GM12873 (cell line): ENCODE measurements at regions not wholly inside any gene's neighbourhood (a gene's known extent, or its start where the extent isn't known, plus 50 kb on each side); places are given as distances from the start of the nearest gene placed in this dataset.

Experiments used
- TF ChIP-seq, protein P1 (sequence below): IDR thresholded peaks from 2 replicates; pipeline ENCODE4 v1.5.1; 2012; ENCODE audit warnings: low read depth, mild to moderate bottlenecking, moderate library complexity, low read length, control low read depth; ENCODE audit not compliant: insufficient read depth; ENCODE audit errors: missing control alignments

DNA sequence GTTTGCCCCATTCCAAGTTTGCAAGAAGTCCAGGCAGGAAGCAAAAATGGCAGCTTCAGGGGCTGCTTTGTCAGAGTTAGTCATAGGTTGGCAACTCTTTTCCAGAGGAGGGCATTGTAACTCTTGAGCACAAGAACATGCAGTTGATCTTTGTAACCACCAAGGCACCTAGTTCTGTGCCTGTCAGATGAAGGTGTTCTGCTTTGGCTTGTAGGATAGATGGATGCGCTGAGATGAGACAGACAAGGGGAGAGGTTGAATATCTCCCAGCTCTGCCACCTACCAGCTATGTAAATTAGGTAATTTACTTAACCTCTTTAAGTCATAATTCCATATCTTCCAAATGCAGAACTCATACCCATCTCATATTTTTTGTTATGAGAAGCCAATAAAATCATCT is 89.3 kb downstream of the ZNF648 start:
- TF ChIP-seq, protein P1, sequence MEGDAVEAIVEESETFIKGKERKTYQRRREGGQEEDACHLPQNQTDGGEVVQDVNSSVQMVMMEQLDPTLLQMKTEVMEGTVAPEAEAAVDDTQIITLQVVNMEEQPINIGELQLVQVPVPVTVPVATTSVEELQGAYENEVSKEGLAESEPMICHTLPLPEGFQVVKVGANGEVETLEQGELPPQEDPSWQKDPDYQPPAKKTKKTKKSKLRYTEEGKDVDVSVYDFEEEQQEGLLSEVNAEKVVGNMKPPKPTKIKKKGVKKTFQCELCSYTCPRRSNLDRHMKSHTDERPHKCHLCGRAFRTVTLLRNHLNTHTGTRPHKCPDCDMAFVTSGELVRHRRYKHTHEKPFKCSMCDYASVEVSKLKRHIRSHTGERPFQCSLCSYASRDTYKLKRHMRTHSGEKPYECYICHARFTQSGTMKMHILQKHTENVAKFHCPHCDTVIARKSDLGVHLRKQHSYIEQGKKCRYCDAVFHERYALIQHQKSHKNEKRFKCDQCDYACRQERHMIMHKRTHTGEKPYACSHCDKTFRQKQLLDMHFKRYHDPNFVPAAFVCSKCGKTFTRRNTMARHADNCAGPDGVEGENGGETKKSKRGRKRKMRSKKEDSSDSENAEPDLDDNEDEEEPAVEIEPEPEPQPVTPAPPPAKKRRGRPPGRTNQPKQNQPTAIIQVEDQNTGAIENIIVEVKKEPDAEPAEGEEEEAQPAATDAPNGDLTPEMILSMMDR, result no peak

DNA sequence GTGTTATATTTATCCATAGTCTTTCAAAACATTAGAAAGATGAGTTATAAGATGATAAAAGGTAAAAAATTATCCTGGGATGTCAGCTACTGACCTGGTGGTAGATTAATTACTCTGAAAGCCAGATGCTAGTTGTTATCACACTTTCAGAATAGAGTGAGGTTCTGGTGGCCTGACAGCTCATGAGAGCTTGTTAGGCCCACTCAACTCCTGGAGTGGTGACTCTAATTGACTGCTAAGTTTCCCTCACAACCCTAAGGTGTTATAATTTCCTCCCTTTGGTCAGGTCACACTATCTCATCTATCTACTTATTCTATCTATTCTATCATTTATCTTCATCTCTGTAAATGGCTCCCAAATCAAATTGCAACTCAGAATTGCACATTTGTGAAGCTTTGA is 90.1 kb downstream of the ZNF648 start:
- TF ChIP-seq, protein P1, result no peak

DNA sequence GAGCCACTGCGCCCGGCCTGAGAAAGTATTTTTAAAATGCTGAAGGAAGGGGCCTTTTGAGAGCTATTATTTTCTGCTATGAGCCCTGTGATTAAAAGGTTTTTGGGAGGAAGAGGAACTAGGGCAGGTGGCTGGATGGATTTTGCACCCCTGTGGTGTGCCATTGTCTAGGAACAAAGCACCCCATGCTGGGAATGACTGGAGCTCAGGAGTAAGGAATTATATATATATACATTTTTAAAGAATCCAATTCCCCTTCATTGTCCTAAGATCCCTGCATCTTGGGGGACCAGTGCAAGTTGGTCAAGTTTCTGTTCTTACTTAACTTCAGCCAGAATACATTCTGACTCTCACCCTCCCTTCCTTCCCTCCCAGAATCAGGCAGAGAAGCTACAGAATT is 91.6 kb downstream of the ZNF648 start:
- TF ChIP-seq, protein P1, result no peak

DNA sequence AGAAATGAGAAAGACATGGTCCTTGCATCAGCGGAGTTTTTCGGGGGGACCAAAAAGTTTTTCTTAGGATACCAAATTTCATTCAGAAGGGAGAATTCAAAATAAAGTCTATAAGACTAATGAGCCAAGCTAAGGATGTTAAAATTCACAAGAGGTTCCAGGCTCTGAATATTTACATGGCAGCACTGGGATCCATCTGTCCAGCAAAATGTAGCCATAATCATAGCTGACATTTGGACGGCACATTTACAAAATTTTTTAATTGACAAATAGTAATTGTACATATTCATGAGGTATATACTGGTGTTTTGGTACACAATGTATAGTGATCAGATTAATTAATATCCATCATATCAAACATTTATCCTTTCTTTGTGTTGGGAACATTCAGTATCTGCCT is 107.9 kb downstream of the ZNF648 start:
- TF ChIP-seq, protein P1, result no peak

DNA sequence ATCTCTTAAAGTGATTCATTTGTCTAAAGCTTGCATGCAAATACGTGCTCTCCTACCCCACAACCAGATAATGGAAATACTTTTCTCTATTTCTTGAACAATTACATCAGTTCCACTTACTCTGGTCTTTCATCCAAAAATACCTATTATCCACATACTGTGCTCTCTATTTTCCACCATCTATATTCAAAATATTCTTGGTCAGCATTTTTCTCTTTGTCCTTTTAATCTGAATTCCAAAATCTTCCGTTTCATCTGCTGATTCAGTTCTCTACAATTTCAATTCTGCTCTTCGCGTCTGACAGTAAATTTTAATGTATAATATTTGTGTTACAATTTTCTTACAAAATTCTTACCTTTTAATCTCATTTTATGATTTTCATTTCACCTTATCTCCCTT is 110.3 kb downstream of the ZNF648 start:
- TF ChIP-seq, protein P1, result no peak

DNA sequence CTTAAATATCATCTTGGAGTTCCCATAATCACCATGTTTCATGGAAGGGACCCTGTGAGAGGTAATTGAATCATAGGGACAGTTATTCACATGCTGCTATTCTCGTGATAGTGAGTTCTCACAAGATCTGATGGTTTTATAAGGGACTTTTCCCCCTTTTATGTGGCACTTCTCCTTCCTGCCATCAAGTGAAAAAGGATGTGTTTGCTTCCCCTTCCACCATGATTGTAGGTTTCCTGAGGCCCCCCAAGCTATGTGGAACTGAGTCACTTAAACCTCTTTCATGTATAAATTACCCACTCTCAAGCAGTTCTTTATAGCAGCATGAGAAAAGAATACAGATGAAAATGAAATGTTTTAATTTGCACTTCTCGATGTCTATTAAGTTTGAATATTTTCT is 112.0 kb downstream of the ZNF648 start:
- TF ChIP-seq, protein P1, result no peak

DNA sequence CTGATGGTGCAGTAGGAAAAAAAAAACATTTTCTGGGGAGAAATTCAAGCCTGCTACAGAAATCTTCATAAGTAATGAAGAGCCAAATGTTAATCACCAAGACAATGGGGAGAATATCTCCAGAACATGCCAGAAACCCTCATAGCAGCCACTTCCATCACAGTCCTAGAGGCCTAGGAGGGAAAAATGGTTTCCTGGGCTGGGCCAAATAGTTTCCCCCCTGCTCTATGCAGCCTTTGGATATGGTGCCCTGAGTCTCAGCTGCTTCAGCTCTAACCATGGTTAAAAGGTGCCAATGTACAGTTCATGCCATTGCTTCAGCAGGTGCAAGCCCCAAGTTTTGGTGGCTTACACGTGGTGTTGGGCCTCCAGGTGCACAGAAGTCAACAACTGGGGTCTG is 113.1 kb downstream of the ZNF648 start:
- TF ChIP-seq, protein P1, result no peak

DNA sequence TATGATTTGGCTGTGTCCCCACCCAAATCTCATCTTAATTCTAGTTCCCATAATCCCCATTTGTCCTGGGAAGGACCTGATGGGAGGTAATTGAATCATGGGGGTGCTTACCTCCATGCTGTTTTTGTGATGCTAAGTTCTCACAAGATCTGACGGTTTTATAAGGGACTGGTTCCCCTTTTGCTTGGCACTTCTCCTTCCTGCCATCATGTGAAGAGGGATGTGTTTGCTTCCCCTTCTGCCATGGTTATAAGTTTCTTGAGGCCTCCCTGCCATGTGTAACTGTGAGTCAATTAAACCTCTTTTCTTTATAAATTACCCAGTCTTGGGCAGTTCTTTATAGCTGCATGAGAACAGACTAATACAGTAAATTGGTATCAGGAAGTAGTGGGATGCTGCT is 114.1 kb downstream of the ZNF648 start:
- TF ChIP-seq, protein P1, result no peak
